ENCODE measurements at regions not wholly inside any gene's neighbourhood (a gene's known extent, or its start where the extent isn't known, plus 50 kb on each side); places are given as distances from the start of the nearest gene placed in this dataset.

- TF ChIP-seq, protein P1, sequence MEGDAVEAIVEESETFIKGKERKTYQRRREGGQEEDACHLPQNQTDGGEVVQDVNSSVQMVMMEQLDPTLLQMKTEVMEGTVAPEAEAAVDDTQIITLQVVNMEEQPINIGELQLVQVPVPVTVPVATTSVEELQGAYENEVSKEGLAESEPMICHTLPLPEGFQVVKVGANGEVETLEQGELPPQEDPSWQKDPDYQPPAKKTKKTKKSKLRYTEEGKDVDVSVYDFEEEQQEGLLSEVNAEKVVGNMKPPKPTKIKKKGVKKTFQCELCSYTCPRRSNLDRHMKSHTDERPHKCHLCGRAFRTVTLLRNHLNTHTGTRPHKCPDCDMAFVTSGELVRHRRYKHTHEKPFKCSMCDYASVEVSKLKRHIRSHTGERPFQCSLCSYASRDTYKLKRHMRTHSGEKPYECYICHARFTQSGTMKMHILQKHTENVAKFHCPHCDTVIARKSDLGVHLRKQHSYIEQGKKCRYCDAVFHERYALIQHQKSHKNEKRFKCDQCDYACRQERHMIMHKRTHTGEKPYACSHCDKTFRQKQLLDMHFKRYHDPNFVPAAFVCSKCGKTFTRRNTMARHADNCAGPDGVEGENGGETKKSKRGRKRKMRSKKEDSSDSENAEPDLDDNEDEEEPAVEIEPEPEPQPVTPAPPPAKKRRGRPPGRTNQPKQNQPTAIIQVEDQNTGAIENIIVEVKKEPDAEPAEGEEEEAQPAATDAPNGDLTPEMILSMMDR (IDR thresholded peaks at IDR 0.05; ENCODE audit: low read depth, low read length) = no peak
- Histone ChIP-seq H3K4me1 (ENCODE audit: low read depth) (no peaks in the 10 kb centered on the region), H3K9me3 (ENCODE audit: low read depth) (no peaks in the 10 kb centered on the region), H3K36me3 (no peaks in the 10 kb centered on the region), H3K27me3 (no peaks in the 10 kb centered on the region), H3K27ac (no peak overlapping the region), H3K4me3 (no peak overlapping the region)
- no peak for DNase-seq (ENCODE audit: low read depth in 1 of 2, low spot score in 1 of 2)
These were observed 927.0 kb downstream of the BRD1 start for GRCh38 chr22:48900626-48901025.

DNA sequence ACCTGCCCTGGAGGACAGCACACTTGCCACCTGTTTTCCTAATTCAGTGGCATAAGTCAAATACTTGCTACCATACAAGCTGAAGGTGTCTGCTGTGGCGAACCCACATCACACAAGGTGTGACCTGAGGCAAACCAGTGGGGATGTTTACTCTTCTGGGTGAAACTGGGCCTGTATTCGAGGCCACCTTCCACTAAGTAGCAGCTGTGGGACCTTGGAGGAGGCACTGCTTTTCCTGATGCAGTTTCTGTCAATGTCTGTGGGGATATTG is 927.4 kb downstream of the BRD1 start:
- Histone ChIP-seq H3K27ac (no peak overlapping the region), H3K4me1 (ENCODE audit: low read depth) (no peaks in the 10 kb centered on the region)

GRCh38 chr22:48899523-48900326 is 927.9 kb downstream of the BRD1 start:
- no peak for DNase-seq (ENCODE audit: low read depth in 1 of 2, low spot score in 1 of 2)
- Histone ChIP-seq H3K27me3 (no peaks in the 10 kb centered on the region), H3K9me3 (ENCODE audit: low read depth) (no peaks in the 10 kb centered on the region), H3K36me3 (no peaks in the 10 kb centered on the region), H3K4me1 (ENCODE audit: low read depth) (no peaks in the 10 kb centered on the region), H3K4me3 (no peak overlapping the region), H3K27ac (no peak overlapping the region)
- TF ChIP-seq, protein P1 (IDR thresholded peaks at IDR 0.05; ENCODE audit: low read depth, low read length) = no peak

More for the DNA sequence above, 927.4 kb downstream of the BRD1 start:
- Histone ChIP-seq H3K27me3 (no peaks in the 10 kb centered on the region), H3K4me3 (no peak overlapping the region), H3K9me3 (ENCODE audit: low read depth) (no peaks in the 10 kb centered on the region), H3K36me3 (no peaks in the 10 kb centered on the region)
- TF ChIP-seq, protein P1 (IDR thresholded peaks at IDR 0.05; ENCODE audit: low read depth, low read length) = no peak
- no peak for DNase-seq (ENCODE audit: low read depth in 1 of 2, low spot score in 1 of 2)

DNA sequence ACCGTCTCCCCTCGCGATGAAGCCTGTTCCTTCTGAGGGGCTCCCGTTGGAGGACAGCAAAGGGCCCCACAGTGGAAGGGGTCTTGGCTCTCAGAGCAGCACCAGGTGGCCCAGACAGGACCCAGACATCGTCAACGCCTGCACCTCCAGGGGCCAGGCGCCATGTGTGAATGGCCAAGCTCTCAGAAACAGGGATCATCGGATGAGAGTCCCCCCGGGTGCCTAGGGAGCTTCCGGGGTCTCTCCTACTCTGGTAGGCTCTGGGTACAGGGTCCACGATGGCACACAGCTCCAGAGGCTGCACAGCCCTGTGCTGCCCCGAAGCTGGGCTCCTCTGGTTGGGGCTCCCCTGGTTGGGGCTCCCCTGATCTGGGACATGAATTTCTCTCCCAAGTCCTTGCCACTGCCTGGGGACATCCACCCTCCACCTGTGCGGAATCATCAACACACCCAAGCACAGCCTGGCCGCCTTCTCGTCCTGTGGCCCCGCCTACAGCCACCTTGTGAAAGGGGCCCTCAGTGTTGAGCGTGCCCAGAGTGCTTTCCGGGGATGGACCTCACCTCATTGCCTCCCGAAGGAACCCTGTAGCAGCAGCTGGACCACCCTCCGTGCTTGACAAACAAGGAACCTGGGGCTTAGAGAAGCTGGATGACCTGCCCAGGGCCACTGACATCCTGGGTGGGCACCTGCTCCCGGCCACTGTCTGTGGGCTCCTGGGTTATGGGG is 929.0 kb downstream of the BRD1 start:
- H3K4me1 ChIP-seq (ENCODE audit: low read depth) = no peaks in the 10 kb centered on the region
- H3K27me3 ChIP-seq = no peaks in the 10 kb centered on the region
- no peaks in the 10 kb centered on the region for H3K9me3 ChIP-seq (ENCODE audit: low read depth)
- no peak overlapping the region for H3K4me3 ChIP-seq
- no peaks in the 10 kb centered on the region for H3K36me3 ChIP-seq
- TF ChIP-seq, protein P1 (IDR thresholded peaks at IDR 0.05; ENCODE audit: low read depth, low read length) = no peak
- no peak for DNase-seq (ENCODE audit: low read depth in 1 of 2, low spot score in 1 of 2)
- H3K27ac ChIP-seq = no peak overlapping the region

DNA sequence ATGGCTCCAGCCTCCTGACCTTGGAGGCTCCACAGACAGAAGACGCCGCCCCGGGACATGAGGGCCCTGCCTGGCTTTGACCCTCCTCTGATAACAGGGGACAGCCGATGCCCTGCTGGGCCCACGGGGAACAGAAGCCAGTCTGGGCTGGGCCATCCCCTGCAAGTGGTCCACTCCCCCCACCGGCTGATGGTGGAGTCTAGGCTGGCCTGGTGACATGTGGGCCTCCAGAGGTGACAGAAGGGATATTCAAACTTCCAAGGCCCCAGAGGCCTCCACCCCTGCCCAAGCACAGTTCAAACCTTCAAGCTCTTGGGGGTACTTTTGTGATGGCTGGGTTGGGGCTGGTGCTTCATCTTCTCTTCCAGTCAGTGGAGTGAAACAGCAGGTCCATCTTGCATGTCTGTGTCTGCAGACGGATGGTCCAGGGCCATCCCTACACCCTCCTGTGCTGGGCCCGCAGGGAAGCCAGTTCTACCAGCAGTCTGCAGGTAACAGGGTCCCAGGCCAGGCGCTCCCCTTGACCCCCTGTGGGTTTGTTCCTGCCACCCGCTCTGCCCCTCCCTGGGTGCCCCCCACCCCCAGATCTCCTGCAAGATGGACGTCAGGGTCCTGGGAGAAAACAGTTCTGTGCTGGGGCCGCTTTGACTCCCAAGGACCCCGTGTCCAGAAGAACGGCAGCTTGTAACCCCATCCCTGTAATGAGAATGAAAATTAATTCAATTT is 929.9 kb downstream of the BRD1 start:
- no peak overlapping the region for H3K27ac ChIP-seq
- H3K27me3 ChIP-seq = no peaks in the 10 kb centered on the region
- TF ChIP-seq, protein P1 (IDR thresholded peaks at IDR 0.05; ENCODE audit: low read depth, low read length) = no peak
- H3K4me3 ChIP-seq = no peak overlapping the region
- H3K4me1 ChIP-seq (ENCODE audit: low read depth) = no peaks in the 10 kb centered on the region
- no peaks in the 10 kb centered on the region for H3K36me3 ChIP-seq
- DNase-seq (ENCODE audit: low read depth in 1 of 2, low spot score in 1 of 2) = no peak
- no peaks in the 10 kb centered on the region for H3K9me3 ChIP-seq (ENCODE audit: low read depth)
